GM21723 (cell line): ENCODE measurements at regions not wholly inside any gene's neighbourhood (a gene's known extent, or its start where the extent isn't known, plus 50 kb on each side); places are given as distances from the start of the nearest gene placed in this dataset.

Source experiments
- ATAC-seq: cut with Tn5 transposase; IDR thresholded peaks from one replicate; pipeline ENCODE4 v1.9.1; 2021; ENCODE audit warnings: mild to moderate bottlenecking, moderate library complexity; ENCODE audit not compliant: unreplicated experiment

- ATAC-seq, result no peak
Measured at GRCh38 chr11:95450547-95451123, 219.6 kb upstream of the SESN3 start.

DNA sequence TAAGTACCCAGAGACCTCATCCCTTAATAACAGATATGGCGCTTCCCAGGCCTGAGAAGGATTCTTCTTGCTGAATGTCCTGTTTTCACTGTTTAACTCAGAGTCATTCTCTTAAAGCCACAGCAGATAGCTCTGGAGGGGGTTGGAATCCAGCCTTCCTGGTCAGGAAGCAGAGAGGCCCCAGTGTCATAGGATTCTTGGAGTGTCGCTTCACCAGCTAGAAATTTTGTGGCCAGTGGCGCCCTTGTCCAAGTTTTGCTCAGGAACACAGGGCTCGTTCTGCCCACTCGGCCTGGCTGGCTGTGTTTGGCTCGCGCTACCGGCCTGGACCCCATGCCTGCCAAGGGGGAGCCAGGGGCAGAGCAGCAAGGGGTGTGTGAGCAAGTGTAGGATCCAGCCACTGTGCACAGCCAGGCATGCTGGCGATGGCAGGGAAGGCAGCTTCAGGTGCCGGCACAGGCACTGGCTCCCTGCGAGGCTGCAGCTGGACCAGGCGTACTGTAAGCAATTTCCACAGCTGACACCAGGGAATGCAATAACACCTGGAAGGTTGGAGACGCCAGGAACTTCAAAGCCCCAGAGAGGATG, 214.8 kb upstream of the SESN3 start:
- ATAC-seq, result no peak

DNA sequence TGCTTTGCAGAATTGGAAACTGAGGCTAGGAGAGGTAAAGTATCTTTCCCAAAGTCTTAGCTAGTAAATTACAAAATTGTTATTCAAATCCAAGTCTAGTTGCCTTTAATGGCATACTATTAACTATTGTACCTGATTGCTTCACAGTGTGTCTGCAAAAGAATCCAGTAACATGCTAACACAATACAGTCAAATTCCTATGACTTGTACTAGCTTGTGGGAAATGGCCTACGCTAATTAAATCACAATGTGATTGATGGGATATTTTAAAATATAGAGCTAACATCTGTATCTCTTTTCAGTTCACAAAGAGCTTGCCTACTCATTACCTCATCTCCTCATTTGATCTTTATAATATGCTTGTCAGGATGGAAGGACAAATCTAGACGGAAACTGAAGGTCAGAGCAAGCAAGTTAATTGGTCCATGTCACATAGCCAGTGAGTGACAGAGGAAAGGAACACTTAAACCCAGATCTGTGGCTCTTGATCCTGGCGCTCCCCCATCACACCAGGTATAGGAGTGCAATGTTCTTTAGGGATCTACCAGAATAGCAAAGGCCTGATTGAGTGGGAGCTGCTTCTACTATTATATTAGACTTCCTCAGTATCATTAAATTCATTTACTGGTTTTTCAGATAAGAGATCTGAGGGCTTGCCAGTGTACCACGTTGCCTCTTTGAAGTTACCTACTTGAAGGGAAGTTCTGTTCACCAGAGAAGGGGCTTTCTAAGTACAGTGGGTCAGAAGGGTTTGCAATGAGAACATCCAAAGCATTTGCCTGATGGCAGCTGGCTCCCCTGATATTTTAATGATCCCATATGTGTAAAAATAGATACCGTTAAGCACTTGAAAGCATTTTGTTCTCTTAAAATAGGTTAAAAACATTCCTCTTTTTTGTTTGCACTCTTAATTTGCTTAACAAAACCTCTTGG, 213.6 kb upstream of the SESN3 start:
- no peak for ATAC-seq

- ATAC-seq, result peak; percentile 86
Measured at GRCh38 chr11:95443386-95443785, 212.4 kb upstream of the SESN3 start.

- ATAC-seq, result no peak
Measured at GRCh38 chr11:95442531-95443050, 211.6 kb upstream of the SESN3 start.

DNA sequence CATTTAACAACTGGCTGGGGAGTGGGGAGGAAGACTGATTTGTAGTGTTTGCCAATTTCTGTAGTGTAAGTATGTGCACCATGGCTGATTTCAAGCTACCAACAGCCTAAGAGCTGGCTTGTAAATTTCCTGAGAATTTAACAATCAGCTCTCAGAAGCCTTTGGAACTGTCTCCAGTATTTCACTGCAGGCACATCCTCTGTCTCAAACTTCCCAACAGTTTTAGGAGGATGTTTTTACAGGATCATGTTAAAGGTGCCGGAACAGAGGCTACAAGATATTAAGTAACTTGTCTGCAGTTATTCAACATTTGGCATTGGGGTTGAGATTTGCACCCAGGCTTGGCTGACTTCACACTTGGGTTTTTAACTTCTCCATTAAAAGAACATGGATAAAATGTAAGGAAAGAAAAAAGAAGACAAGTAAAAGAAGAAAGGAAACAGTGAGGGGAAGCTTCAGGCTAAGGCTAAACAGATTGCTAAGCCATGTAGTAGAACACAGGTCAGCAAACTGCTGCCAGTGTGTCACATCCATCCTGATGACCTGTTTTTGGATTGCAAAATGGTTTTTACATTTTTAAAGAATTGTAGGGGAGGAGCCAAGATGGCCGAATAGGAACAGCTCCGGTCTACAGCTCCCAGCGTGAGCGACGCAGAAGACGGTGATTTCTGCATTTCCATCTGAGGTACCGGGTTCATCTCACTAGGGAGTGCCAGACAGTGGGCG, 204.8 kb upstream of the SESN3 start:
- no peak for ATAC-seq

DNA sequence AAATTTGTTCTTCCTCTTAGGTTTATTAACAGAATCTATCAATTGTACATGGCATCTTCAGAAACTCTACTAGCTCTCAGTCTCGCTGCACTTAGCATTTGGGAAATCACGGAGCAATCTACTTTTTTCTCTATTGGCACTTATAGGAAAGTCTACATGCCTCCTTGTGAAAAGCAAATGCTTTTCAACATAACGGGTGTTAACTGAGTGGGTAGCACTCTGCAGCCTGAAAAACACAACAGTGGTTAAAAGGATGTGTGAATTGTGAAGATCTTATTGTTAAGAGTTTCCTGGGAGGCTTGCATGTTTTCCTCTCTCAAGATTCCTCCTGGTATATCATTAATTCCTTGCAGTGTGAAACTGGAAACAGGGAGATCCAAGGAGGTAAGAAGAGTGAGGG, 204.2 kb upstream of the SESN3 start:
- no peak for ATAC-seq

DNA sequence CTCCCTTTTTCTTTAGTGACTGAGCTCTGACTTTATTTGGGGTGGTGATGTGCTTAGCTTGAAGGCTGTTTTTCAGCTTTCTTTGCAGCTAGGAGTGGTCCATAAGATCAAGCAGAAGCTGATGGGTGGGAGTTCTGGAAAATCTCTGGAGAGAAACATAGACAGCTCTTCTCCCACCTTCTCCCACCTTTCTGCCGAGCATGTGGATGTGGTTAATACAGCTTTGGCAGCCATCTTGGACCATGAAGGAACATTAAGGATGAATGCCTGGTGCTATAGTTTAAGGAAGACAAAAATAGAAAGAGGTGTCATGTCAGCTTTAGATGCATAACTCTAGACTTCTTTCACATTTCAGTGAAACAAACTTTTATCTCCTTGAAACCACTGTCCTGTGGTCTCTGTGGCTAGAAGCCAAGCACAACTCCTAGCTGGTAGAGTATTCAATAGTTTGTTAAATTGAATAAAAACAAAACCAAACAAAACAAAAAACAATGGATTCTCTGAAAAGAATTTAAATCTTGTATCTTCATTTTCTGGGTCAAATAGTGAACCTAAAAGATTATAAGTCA, 203.6 kb upstream of the SESN3 start:
- no peak for ATAC-seq

- ATAC-seq, result no peak
Measured at GRCh38 chr11:95434009-95434408, 203.0 kb upstream of the SESN3 start.

DNA sequence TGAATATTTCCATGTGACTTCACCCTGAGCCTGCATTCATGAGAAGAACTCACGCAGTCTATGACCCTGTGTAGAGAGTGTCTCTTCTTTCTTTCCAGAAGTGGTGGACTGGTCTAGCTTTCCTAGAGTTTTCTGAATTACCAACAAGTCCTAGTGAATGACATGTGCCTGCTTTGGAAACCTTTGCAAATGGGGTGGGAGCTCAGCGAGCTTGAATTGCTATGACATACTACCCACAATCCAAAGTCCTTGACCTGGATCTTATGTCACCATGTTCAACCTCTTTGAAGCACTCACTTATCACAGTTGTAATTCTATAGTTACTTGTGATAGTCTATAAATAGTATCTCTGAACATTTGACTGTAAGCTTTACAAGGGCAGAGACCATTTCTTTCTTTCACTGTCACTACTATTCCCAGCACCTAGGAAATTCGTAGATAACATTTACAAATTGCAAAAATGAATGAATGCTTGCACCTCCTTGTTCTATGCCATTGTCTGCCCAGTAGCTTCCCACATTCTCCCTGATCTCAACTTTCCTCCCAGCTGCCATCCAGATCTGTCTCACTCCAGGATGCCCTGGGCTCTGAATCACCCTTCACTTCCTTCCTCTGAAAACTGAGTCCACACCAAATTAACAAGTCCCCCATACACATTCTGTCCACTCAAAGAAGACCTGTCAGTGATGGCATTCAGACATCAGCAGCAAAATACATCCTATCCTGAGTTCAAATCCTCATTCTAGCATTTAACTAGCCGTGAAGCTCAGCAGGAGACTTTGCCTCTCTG, 201.9 kb upstream of the SESN3 start:
- no peak for ATAC-seq

- no peak for ATAC-seq
Measured at GRCh38 chr11:95429376-95429907, 198.4 kb upstream of the SESN3 start.

- no peak for ATAC-seq
Measured at GRCh38 chr11:95426823-95427462, 195.9 kb upstream of the SESN3 start.

DNA sequence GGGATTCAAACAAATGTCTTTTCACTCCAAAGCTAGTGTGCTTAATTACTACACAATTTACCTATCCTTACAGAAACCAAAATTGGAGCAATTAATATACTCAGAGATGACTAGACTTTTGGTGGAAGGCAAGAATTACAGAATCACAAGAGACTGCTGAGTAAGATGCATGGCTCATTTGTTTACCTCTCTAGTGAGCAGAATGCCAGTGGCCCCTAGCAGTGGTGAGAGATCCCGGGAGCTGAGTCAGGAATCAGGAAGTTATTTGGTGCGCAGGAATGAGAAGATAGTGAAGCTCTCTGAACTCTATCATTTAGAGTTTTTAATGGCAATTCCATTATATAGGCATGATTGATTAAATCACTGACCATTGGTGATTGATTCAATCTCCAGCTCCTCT, 188.9 kb upstream of the SESN3 start:
- ATAC-seq, result no peak

DNA sequence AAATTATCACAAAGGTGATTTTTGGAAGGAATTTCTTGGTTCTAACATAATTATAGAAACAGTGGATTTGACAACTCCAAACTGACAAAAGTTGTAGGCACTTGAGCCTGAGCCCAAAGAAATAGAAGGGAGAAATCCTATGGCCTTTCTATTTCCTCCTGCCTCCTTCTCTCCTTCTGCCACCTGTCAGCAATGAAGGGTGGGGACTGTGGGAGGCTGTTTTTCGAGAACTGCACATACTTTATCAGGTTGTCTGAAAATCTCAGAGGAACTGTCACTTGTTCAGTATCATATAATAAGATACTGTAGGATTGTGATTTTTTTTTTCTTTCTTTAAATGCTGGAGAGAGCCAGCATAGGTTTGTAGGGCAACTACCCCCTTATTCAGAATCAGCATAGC, 187.9 kb upstream of the SESN3 start:
- ATAC-seq, result no peak

DNA sequence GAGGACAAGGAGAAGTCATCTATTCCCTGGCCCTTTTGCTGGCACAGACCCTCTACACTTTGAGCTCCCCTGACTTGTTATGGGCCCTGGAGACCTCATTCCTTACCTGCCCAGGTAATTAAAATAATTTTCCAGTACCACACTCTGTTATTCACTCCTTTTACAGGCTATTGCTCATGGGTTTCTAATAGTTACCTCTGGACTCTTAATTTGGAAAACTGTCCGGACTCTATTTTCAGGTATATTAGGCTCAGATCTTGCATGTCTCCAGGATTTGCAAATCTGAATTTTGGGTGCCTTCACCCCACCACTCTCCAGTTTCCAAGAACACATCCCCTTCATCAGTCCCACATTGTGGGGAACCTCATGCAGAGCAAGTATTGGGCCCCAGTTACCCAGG, 186.8 kb upstream of the SESN3 start:
- ATAC-seq, result no peak

GRCh38 chr11:95415837-95416304, 184.9 kb upstream of the SESN3 start:
- no peak for ATAC-seq

DNA sequence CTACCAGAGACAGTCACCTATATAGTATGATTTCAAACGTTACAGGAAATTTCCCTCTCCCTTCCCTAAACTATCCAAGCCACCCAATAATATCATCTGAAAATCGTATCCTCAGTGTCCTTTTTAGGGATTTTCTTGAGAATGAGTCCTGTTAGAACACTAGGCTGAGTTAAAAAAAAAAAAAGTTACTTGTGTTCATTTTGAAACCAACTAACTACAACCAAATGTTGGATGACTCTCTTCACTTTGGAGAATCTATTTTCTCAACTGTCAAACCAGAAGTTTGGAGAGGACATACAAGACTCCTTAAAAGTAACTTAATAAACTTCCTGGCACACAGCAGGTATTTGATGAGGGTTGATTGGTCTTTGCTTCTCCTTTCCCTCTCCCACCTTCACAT, 183.2 kb upstream of the SESN3 start:
- ATAC-seq, result no peak

- ATAC-seq, result no peak
Measured at GRCh38 chr11:95413761-95414160, 182.8 kb upstream of the SESN3 start.

- no peak for ATAC-seq
Measured at GRCh38 chr11:95413021-95413420, 182.0 kb upstream of the SESN3 start.
